Lung (tissue), 11 donors: ENCODE measurements at regions not wholly inside any gene's neighbourhood (a gene's known extent, or its start where the extent isn't known, plus 50 kb on each side); places are given as distances from the start of the nearest gene placed in this dataset.

Source experiments
- ATAC-seq: fragments of 200-7000 bp; cut with Tn5 transposase; one replicate; pipeline ENCODE4 v1.9.1; 2020; ENCODE audit warnings: moderate number of reproducible peaks; ENCODE audit not compliant: insufficient read depth, low FRiP score
- DNase-seq, 3 donors: peaks; one replicate each; pipeline ENCODE4 v3.0.0-alpha.2; 2013 to 2017
- H3K27ac ChIP-seq, 2 donors: one replicate each; pipeline ENCODE4 v1.5.1; 2013; ENCODE audit warnings: mild to moderate bottlenecking in 2 of 2, moderate library complexity in 2 of 2, control low read depth in 1 of 2, inconsistent platforms in 1 of 2, low read depth in 1 of 2, low read length in 1 of 2
- H3K27me3 ChIP-seq, 3 donors: one replicate each; pipeline ENCODE4 v1.5.1; 2013; ENCODE audit warnings: low read length in 2 of 3; ENCODE audit not compliant: control insufficient read depth in 3 of 3, insufficient read depth in 3 of 3
- H3K36me3 ChIP-seq, 4 donors: one replicate each; pipeline ENCODE4 v1.5.1; 2013; ENCODE audit warnings: low read length in 4 of 4, mild to moderate bottlenecking in 1 of 4, moderate library complexity in 1 of 4; ENCODE audit not compliant: control insufficient read depth in 4 of 4, insufficient read depth in 4 of 4
- H3K4me1 ChIP-seq, 5 donors: one replicate each; pipeline ENCODE4 v1.5.1; 2013; ENCODE audit warnings: low read length in 5 of 5, mild to moderate bottlenecking in 2 of 5, moderate library complexity in 1 of 5; ENCODE audit not compliant: control insufficient read depth in 5 of 5, insufficient read depth in 5 of 5
- H3K4me3 ChIP-seq: one replicate; pipeline ENCODE4 v1.5.1; 2013; ENCODE audit warnings: mild to moderate bottlenecking, control low read depth, moderate library complexity
- H3K9ac ChIP-seq, 2 donors: one replicate each; pipeline ENCODE4 v1.5.1; 2013; ENCODE audit warnings: low read length in 2 of 2, control low read depth in 1 of 2; ENCODE audit not compliant: insufficient read depth in 1 of 2
- H3K9me3 ChIP-seq, 4 donors: one replicate each; pipeline ENCODE4 v1.5.1; 2013; ENCODE audit warnings: low read length in 3 of 4, mild to moderate bottlenecking in 1 of 4, moderate library complexity in 1 of 4; ENCODE audit not compliant: control insufficient read depth in 4 of 4, insufficient read depth in 3 of 4
- CTCF ChIP-seq: IDR thresholded peaks from 2 replicates; pipeline ENCODE4 v1.5.1; 2012; ENCODE audit warnings: mild to moderate bottlenecking; ENCODE audit errors: control extremely low read depth, extremely low read depth
- WGBS, 2 donors: extraction: QIAGEN DNeasy Blood & Tissue Kit; methylation state at CpG; one replicate each; pipeline ENCODE4 v1.1.7; 2013; 5-methylcytosine and 5-hydroxymethylcytosine counted together
- donor health status: control.
- donor health status: control.
- donor health status: Bipolar disorder and iron deficiency.
- donor health status: healthy.
- donor health status: DM: yes; HTN: yes; CAD: no.

- WGBS, 2 donors = 72 to 74% methylated on average over 12 of the region's 12 CpGs
- Histone ChIP-seq H3K9me3 (no peaks in the 10 kb centered on the region), H3K9ac (no peak overlapping the region), H3K27ac (no peak overlapping the region), H3K4me3 (no peak overlapping the region), H3K36me3 (no peaks in the 10 kb centered on the region), H3K27me3 (no peaks in the 10 kb centered on the region), H3K4me1 (no peaks in the 10 kb centered on the region)
- no peak for DNase-seq
- no peak for ATAC-seq
- no peak for TF ChIP-seq CTCF
Observed at GRCh38 chr6:134482593-134483270, 164.8 kb upstream of the SGK1 start.

- Histone ChIP-seq H3K36me3 (no peaks in the 10 kb centered on the region), H3K4me3 (no peak overlapping the region), H3K27me3 (no peaks in the 10 kb centered on the region), H3K4me1 (no peaks in the 10 kb centered on the region), H3K27ac (no peak overlapping the region), H3K9ac (no peak overlapping the region), H3K9me3 (no peaks in the 10 kb centered on the region)
- 91 to 94% methylated on average over 6 of the region's 6 CpGs for WGBS, 2 donors
- DNase-seq = no peak
- no peak for ATAC-seq
- no peak for TF ChIP-seq CTCF
Observed at GRCh38 chr6:134481966-134482365, 164.1 kb upstream of the SGK1 start.

GRCh38 chr6:134480593-134480992, 162.7 kb upstream of the SGK1 start:
- ATAC-seq (no peak), DNase-seq (no peak)
- H3K9me3 ChIP-seq = no peaks in the 10 kb centered on the region
- H3K4me3 ChIP-seq = no peak overlapping the region
- no peak overlapping the region for H3K9ac ChIP-seq
- no peak for TF ChIP-seq CTCF
- 76 to 100% methylated on average over 1 of the region's 1 CpG for WGBS, 2 donors
- H3K27ac ChIP-seq = no peak overlapping the region
- H3K36me3 ChIP-seq = no peaks in the 10 kb centered on the region
- no peaks in the 10 kb centered on the region for H3K27me3 ChIP-seq
- H3K4me1 ChIP-seq = no peaks in the 10 kb centered on the region
